Neuronal stem cell (in vitro differentiated cells): ENCODE measurements at regions not wholly inside any gene's neighbourhood (a gene's known extent, or its start where the extent isn't known, plus 50 kb on each side); places are given as distances from the start of the nearest gene placed in this dataset.

Experiments
- DNase-seq: peaks from one replicate; pipeline ENCODE4 v3.0.0-alpha.2; 2013; ENCODE audit warnings: low spot score
- H2AFZ ChIP-seq: one replicate; pipeline ENCODE4 v1.6.1; 2013; ENCODE audit warnings: mild to moderate bottlenecking, low read length, inconsistent platforms
- H2AK5ac ChIP-seq: 2 replicates; pipeline ENCODE4 v1.6.1; 2013; ENCODE audit warnings: low read depth, mild to moderate bottlenecking, inconsistent platforms, low read length, moderate library complexity, mixed read lengths
- H2BK120ac ChIP-seq: 2 replicates; pipeline ENCODE4 v1.6.1; 2013; ENCODE audit warnings: low read depth, mild to moderate bottlenecking, inconsistent platforms, low read length, moderate library complexity, mixed read lengths
- H2BK12ac ChIP-seq: one replicate; pipeline ENCODE4 v1.6.1; 2013; ENCODE audit warnings: low read length, inconsistent platforms
- H2BK15ac ChIP-seq: 2 replicates; pipeline ENCODE4 v1.6.1; 2013; ENCODE audit warnings: mild to moderate bottlenecking, low read length, inconsistent platforms, mixed read lengths
- H2BK5ac ChIP-seq: one replicate; pipeline ENCODE4 v1.6.1; 2013; ENCODE audit warnings: inconsistent platforms, mild to moderate bottlenecking, low read length, moderate library complexity
- H3K14ac ChIP-seq: one replicate; pipeline ENCODE4 v1.6.1; 2013; ENCODE audit warnings: low read length, inconsistent platforms
- H3K18ac ChIP-seq: 2 replicates; pipeline ENCODE4 v1.6.1; 2013; ENCODE audit warnings: low read length, inconsistent platforms
- H3K23ac ChIP-seq: 2 replicates; pipeline ENCODE4 v1.6.1; 2013; ENCODE audit warnings: low read depth, mild to moderate bottlenecking, mixed read lengths, low read length, inconsistent platforms; ENCODE audit not compliant: poor library complexity
- H3K27ac ChIP-seq: replicated peaks from 3 replicates; pipeline ENCODE4 v1.5.1; 2013; ENCODE audit warnings: low read length, inconsistent platforms
- H3K27me3 ChIP-seq, 3 experiments: 2 replicates each; pipeline ENCODE4 v1.6.1; 2013; ENCODE audit warnings: low read length in 3 of 3, mild to moderate bottlenecking in 2 of 3, inconsistent platforms in 1 of 3, low read depth in 1 of 3, mixed read lengths in 1 of 3, moderate library complexity in 1 of 3; ENCODE audit not compliant: control insufficient read depth in 3 of 3, insufficient read depth in 3 of 3
- H3K36me3 ChIP-seq, 2 donors: replicated peaks in 1 of 2; 2 replicates each; pipeline ENCODE4 v1.6.1; 2013; ENCODE audit warnings: low read length in 2 of 2; ENCODE audit not compliant: control insufficient read depth in 2 of 2, insufficient read depth in 2 of 2
- H3K4ac ChIP-seq: 2 replicates; pipeline ENCODE4 v1.6.1; 2013; ENCODE audit warnings: inconsistent platforms, mild to moderate bottlenecking, low read length, moderate library complexity
- H3K4me1 ChIP-seq, 2 donors: 1 replicate in 1 of 2; 2 replicates in 1 of 2; pipeline ENCODE4 v1.6.1; 2013; ENCODE audit warnings: low read length in 2 of 2, low read depth in 1 of 2; ENCODE audit not compliant: control insufficient read depth in 2 of 2, insufficient read depth in 1 of 2
- H3K4me2 ChIP-seq: one replicate; pipeline ENCODE4 v1.6.1; 2013; ENCODE audit warnings: mild to moderate bottlenecking, low read length, inconsistent platforms; ENCODE audit not compliant: insufficient read depth, poor library complexity, severe bottlenecking
- H3K4me3 ChIP-seq, 2 donors: 2 replicates each; pipeline ENCODE4 v1.5.1; 2013; ENCODE audit warnings: low read length in 2 of 2, mild to moderate bottlenecking in 2 of 2, inconsistent platforms in 1 of 2, moderate library complexity in 1 of 2
- H3K79me1 ChIP-seq: one replicate; pipeline ENCODE4 v1.6.1; 2013; ENCODE audit warnings: low read depth, mild to moderate bottlenecking, inconsistent platforms, low read length, moderate library complexity
- H3K9ac ChIP-seq: one replicate; pipeline ENCODE4 v1.6.1; 2013; ENCODE audit warnings: mild to moderate bottlenecking, low read depth, low read length, inconsistent platforms; ENCODE audit not compliant: poor library complexity
- H3K9me3 ChIP-seq, 2 donors: replicated peaks in 1 of 2; 2 replicates each; pipeline versions ENCODE3 to v1.6.1; 2013; ENCODE audit warnings: low read length in 2 of 2, mild to moderate bottlenecking in 2 of 2, inconsistent platforms in 1 of 2, low read depth in 1 of 2, mixed read lengths in 1 of 2, moderate library complexity in 1 of 2; ENCODE audit not compliant: control insufficient read depth in 2 of 2, insufficient read depth in 1 of 2
- H4K8ac ChIP-seq: one replicate; pipeline ENCODE4 v1.6.1; 2013; ENCODE audit warnings: low read depth, mild to moderate bottlenecking, inconsistent platforms, low read length, moderate library complexity
- H4K91ac ChIP-seq: one replicate; pipeline ENCODE4 v1.6.1; 2013; ENCODE audit warnings: low read length, low read depth, mild to moderate bottlenecking, inconsistent platforms; ENCODE audit not compliant: poor library complexity
- WGBS, 2 donors: extraction: QIAGEN DNeasy Blood & Tissue Kit; methylation state at CpG; one replicate each; pipeline ENCODE4 v1.1.7; 2013; ENCODE audit warnings: missing lambda C conversion rate in 2 of 2, mixed read lengths in 1 of 2; ENCODE audit not compliant: insufficient read length in 2 of 2, insufficient replicate concordance in 1 of 2; ENCODE audit errors: extremely low coverage in 2 of 2; 5-methylcytosine and 5-hydroxymethylcytosine counted together

- Histone ChIP-seq H3K9ac (no peak overlapping the region), H2BK5ac (no peak overlapping the region), H3K4ac (no peak overlapping the region), H2BK120ac (no peak overlapping the region), H2BK15ac (no peak overlapping the region), H3K14ac (no peak overlapping the region), H3K9me3 (no peaks in the 10 kb centered on the region), H4K8ac (no peak overlapping the region), H3K36me3 (peaks cover 1 to 31% of the 10 kb centered on the region in 2 donors), H3K79me1 (no peaks in the 10 kb centered on the region), H3K27me3 (peaks cover 0 to 5% (median 0%) of the 10 kb centered on the region in 3 experiments), H2AFZ (no peak overlapping the region), H4K91ac (no peak overlapping the region), H3K18ac (no peak overlapping the region), H3K4me3 (no peak overlapping the region), H3K4me1 (peaks cover 0 to 1% of the 10 kb centered on the region in 2 donors), H3K27ac (no peak overlapping the region), H3K4me2 (no peak overlapping the region), H2BK12ac (no peak overlapping the region), H3K23ac (no peak overlapping the region), H2AK5ac (no peak overlapping the region)
- DNase-seq = no peak
- no CpG with 5 or more reads among the region's 6 CpGs for WGBS, 2 donors
These were observed 93.4 kb downstream of the ZFP64 start for GRCh38 chr20:52098186-52098585.

- Histone ChIP-seq H3K14ac (no peak overlapping the region), H4K8ac (no peak overlapping the region), H3K18ac (no peak overlapping the region), H2BK120ac (no peak overlapping the region), H2BK15ac (no peak overlapping the region), H3K27ac (no peak overlapping the region), H3K4ac (no peak overlapping the region), H3K79me1 (no peaks in the 10 kb centered on the region), H2BK5ac (no peak overlapping the region), H3K4me3 (no peak overlapping the region), H4K91ac (no peak overlapping the region), H3K27me3 (no peaks in the 10 kb centered on the region), H3K9ac (no peak overlapping the region), H3K9me3 (no peaks in the 10 kb centered on the region), H3K23ac (no peak overlapping the region), H2AFZ (no peak overlapping the region), H3K4me1 (no peaks in the 10 kb centered on the region), H3K36me3 (peaks cover 1 to 31% of the 10 kb centered on the region in 2 donors), H2AK5ac (no peak overlapping the region), H3K4me2 (no peak overlapping the region), H2BK12ac (no peak overlapping the region)
- DNase-seq = no peak
- no CpG with 5 or more reads among the region's 6 CpGs for WGBS, 2 donors
These were observed 95.5 kb downstream of the ZFP64 start for GRCh38 chr20:52096117-52096516.

GRCh38 chr20:52094693-52095092 is 96.9 kb downstream of the ZFP64 start:
- Histone ChIP-seq H3K14ac (no peak overlapping the region), H3K23ac (no peak overlapping the region), H3K4me2 (no peak overlapping the region), H4K8ac (no peak overlapping the region), H3K4me3 (no peak overlapping the region), H2BK120ac (no peak overlapping the region), H2AK5ac (no peak overlapping the region), H3K36me3 (peaks cover 1 to 31% of the 10 kb centered on the region in 2 donors), H3K27ac (no peak overlapping the region), H2BK5ac (no peak overlapping the region), H2BK12ac (no peak overlapping the region), H3K4me1 (no peaks in the 10 kb centered on the region), H3K9me3 (no peaks in the 10 kb centered on the region), H3K4ac (no peak overlapping the region), H3K27me3 (no peaks in the 10 kb centered on the region), H2BK15ac (no peak overlapping the region), H3K79me1 (no peaks in the 10 kb centered on the region), H2AFZ (no peak overlapping the region), H3K18ac (no peak overlapping the region), H4K91ac (no peak overlapping the region), H3K9ac (no peak overlapping the region)
- no peak for DNase-seq
- no CpG with 5 or more reads among the region's 2 CpGs for WGBS, 2 donors

GRCh38 chr20:52093575-52093974 is 98.0 kb downstream of the ZFP64 start:
- no peak for DNase-seq
- no CpG with 5 or more reads among the region's 4 CpGs for WGBS, 2 donors
- H2BK5ac ChIP-seq = no peak overlapping the region
- H3K4me1 ChIP-seq = no peaks in the 10 kb centered on the region
- no peak overlapping the region for H3K4me3 ChIP-seq
- H3K4me2 ChIP-seq = no peak overlapping the region
- no peak overlapping the region for H4K91ac ChIP-seq
- H2BK12ac ChIP-seq = no peak overlapping the region
- H3K9ac ChIP-seq = no peak overlapping the region
- no peak overlapping the region for H3K4ac ChIP-seq
- H3K27me3 ChIP-seq = no peaks in the 10 kb centered on the region
- no peak overlapping the region for H2AFZ ChIP-seq
- H2AK5ac ChIP-seq = no peak overlapping the region
- no peaks in the 10 kb centered on the region for H3K79me1 ChIP-seq
- no peak overlapping the region for H4K8ac ChIP-seq
- peaks cover 4 to 36% of the 10 kb centered on the region in 2 donors for H3K36me3 ChIP-seq
- no peak overlapping the region for H3K18ac ChIP-seq
- H2BK120ac ChIP-seq = no peak overlapping the region
- H3K9me3 ChIP-seq = peaks cover 0 to 2% of the 10 kb centered on the region in 2 donors
- H2BK15ac ChIP-seq = no peak overlapping the region
- H3K27ac ChIP-seq = no peak overlapping the region
- H3K23ac ChIP-seq = no peak overlapping the region
- no peak overlapping the region for H3K14ac ChIP-seq
